ENCODE measurements at regions not wholly inside any gene's neighbourhood (a gene's known extent, or its start where the extent isn't known, plus 50 kb on each side); places are given as distances from the start of the nearest gene placed in this dataset.

GRCh38 chr1:94650301-94650700, 108.7 kb upstream of the F3 start:
- Mint-ChIP-seq H3K27me3 (peaks cover 13% of the 10 kb centered on the region), H3K36me3 (no peaks in the 10 kb centered on the region), H3K4me3 (no peak overlapping the region), H3K4me1 (peaks cover 3% of the 10 kb centered on the region), H3K9me3 (no peaks in the 10 kb centered on the region), H3K27ac (no peak overlapping the region)
- no peak for ATAC-seq (ENCODE audit: low read depth)
- no peak for DNase-seq
- POLR2A ChIA-PET: no interaction called here

GRCh38 chr1:94648225-94649007, 106.9 kb upstream of the F3 start:
- Mint-ChIP-seq H3K4me1 (peaks cover 3% of the 10 kb centered on the region), H3K27ac (no peak overlapping the region), H3K9me3 (no peaks in the 10 kb centered on the region), H3K27me3 (peaks cover 8% of the 10 kb centered on the region), H3K4me3 (no peak overlapping the region), H3K36me3 (no peaks in the 10 kb centered on the region)
- POLR2A ChIA-PET: no interaction called here
- ATAC-seq (ENCODE audit: low read depth) (no peak), DNase-seq (no peak)

GRCh38 chr1:94646786-94647555, 105.4 kb upstream of the F3 start:
- ATAC-seq (ENCODE audit: low read depth): no peak

GRCh38 chr1:94646141-94646643, 104.6 kb upstream of the F3 start:
- H3K9me3 Mint-ChIP-seq: no peaks in the 10 kb centered on the region
- H3K27ac Mint-ChIP-seq: no peak overlapping the region
- no peak for ATAC-seq (ENCODE audit: low read depth)

More at GRCh38 chr1:94646786-94647555, 105.4 kb upstream of the F3 start:
- Mint-ChIP-seq H3K27me3 (peaks cover 8% of the 10 kb centered on the region), H3K9me3 (no peaks in the 10 kb centered on the region), H3K36me3 (no peaks in the 10 kb centered on the region), H3K4me1 (no peaks in the 10 kb centered on the region), H3K4me3 (no peak overlapping the region), H3K27ac (no peak overlapping the region)
- POLR2A ChIA-PET: no interaction called here
- DNase-seq: no peak

GRCh38 chr1:94644352-94644751, 102.8 kb upstream of the F3 start:
- no peaks in the 10 kb centered on the region for H3K36me3 Mint-ChIP-seq
- H3K4me1 Mint-ChIP-seq: no peaks in the 10 kb centered on the region
- H3K27me3 Mint-ChIP-seq: peaks cover 8% of the 10 kb centered on the region
- ATAC-seq (ENCODE audit: low read depth) (no peak), DNase-seq (no peak)
- no peak overlapping the region for H3K4me3 Mint-ChIP-seq
- no peak overlapping the region for H3K27ac Mint-ChIP-seq
- no peaks in the 10 kb centered on the region for H3K9me3 Mint-ChIP-seq
- POLR2A ChIA-PET: no interaction called here

More at GRCh38 chr1:94646141-94646643, 104.6 kb upstream of the F3 start:
- Mint-ChIP-seq H3K36me3 (no peaks in the 10 kb centered on the region), H3K27me3 (peaks cover 5% of the 10 kb centered on the region), H3K4me1 (no peaks in the 10 kb centered on the region), H3K4me3 (no peak overlapping the region)
- no peak for DNase-seq
- POLR2A ChIA-PET: no interaction called here

- Mint-ChIP-seq H3K36me3 (no peaks in the 10 kb centered on the region), H3K27me3 (peaks cover 9% of the 10 kb centered on the region), H3K9me3 (no peaks in the 10 kb centered on the region), H3K27ac (no peak overlapping the region), H3K4me1 (no peaks in the 10 kb centered on the region), H3K4me3 (no peak overlapping the region)
- ATAC-seq (ENCODE audit: low read depth) (no peak), DNase-seq (no peak)
- POLR2A ChIA-PET: no interaction called here
These were observed 102.3 kb upstream of the F3 start for GRCh38 chr1:94643819-94644218.

- no peaks in the 10 kb centered on the region for H3K9me3 Mint-ChIP-seq
- H3K27ac Mint-ChIP-seq: no peak overlapping the region
- POLR2A ChIA-PET: no interaction called here
- no peak for ATAC-seq (ENCODE audit: low read depth)
- no peaks in the 10 kb centered on the region for H3K36me3 Mint-ChIP-seq
- H3K4me3 Mint-ChIP-seq: no peak overlapping the region
- peaks cover 9% of the 10 kb centered on the region for H3K27me3 Mint-ChIP-seq
- H3K4me1 Mint-ChIP-seq: no peaks in the 10 kb centered on the region
- no peak for DNase-seq
These were observed 101.2 kb upstream of the F3 start for GRCh38 chr1:94642617-94643321.

GRCh38 chr1:94641990-94642389, 100.4 kb upstream of the F3 start:
- H3K4me1 Mint-ChIP-seq: no peaks in the 10 kb centered on the region
- POLR2A ChIA-PET: no interaction called here
- DNase-seq (no peak), ATAC-seq (ENCODE audit: low read depth) (no peak)
- H3K4me3 Mint-ChIP-seq: no peak overlapping the region
- H3K27ac Mint-ChIP-seq: no peak overlapping the region
- H3K9me3 Mint-ChIP-seq: no peaks in the 10 kb centered on the region
- H3K36me3 Mint-ChIP-seq: no peaks in the 10 kb centered on the region
- H3K27me3 Mint-ChIP-seq: peaks cover 6% of the 10 kb centered on the region

GRCh38 chr1:94640125-94640524, 98.6 kb upstream of the F3 start:
- H3K27me3 Mint-ChIP-seq: peaks cover 6% of the 10 kb centered on the region
- POLR2A ChIA-PET: no interaction called here
- no peaks in the 10 kb centered on the region for H3K36me3 Mint-ChIP-seq
- no peaks in the 10 kb centered on the region for H3K9me3 Mint-ChIP-seq
- no peak overlapping the region for H3K27ac Mint-ChIP-seq
- no peaks in the 10 kb centered on the region for H3K4me1 Mint-ChIP-seq
- no peak for ATAC-seq (ENCODE audit: low read depth)
- H3K4me3 Mint-ChIP-seq: no peak overlapping the region
- DNase-seq: no peak

- POLR2A ChIA-PET: no interaction called here
- H3K36me3 Mint-ChIP-seq: no peaks in the 10 kb centered on the region
- DNase-seq (no peak), ATAC-seq (ENCODE audit: low read depth) (no peak)
- H3K27ac Mint-ChIP-seq: no peak overlapping the region
- no peaks in the 10 kb centered on the region for H3K9me3 Mint-ChIP-seq
- no peak overlapping the region for H3K4me3 Mint-ChIP-seq
- peaks cover 12% of the 10 kb centered on the region for H3K27me3 Mint-ChIP-seq
- no peaks in the 10 kb centered on the region for H3K4me1 Mint-ChIP-seq
These were observed 95.6 kb upstream of the F3 start for GRCh38 chr1:94637121-94637520.

- H3K36me3 Mint-ChIP-seq: no peaks in the 10 kb centered on the region
- POLR2A ChIA-PET: no interaction called here
- DNase-seq (no peak), ATAC-seq (ENCODE audit: low read depth) (no peak)
- H3K27ac Mint-ChIP-seq: no peak overlapping the region
- H3K4me3 Mint-ChIP-seq: no peak overlapping the region
- H3K4me1 Mint-ChIP-seq: no peaks in the 10 kb centered on the region
- H3K9me3 Mint-ChIP-seq: no peaks in the 10 kb centered on the region
- peaks cover 12% of the 10 kb centered on the region for H3K27me3 Mint-ChIP-seq
These were observed 95.1 kb upstream of the F3 start for GRCh38 chr1:94636624-94637023.

GRCh38 chr1:94636100-94636499, 94.5 kb upstream of the F3 start:
- POLR2A ChIA-PET: no interaction called here
- no peak for DNase-seq
- Mint-ChIP-seq H3K9me3 (no peaks in the 10 kb centered on the region), H3K36me3 (no peaks in the 10 kb centered on the region), H3K27ac (no peak overlapping the region), H3K4me3 (no peak overlapping the region), H3K27me3 (peaks cover 12% of the 10 kb centered on the region), H3K4me1 (no peaks in the 10 kb centered on the region)
- ATAC-seq (ENCODE audit: low read depth): no peak

- no peak overlapping the region for H3K4me3 Mint-ChIP-seq
- H3K27ac Mint-ChIP-seq: no peak overlapping the region
- H3K4me1 Mint-ChIP-seq: no peaks in the 10 kb centered on the region
- no peaks in the 10 kb centered on the region for H3K9me3 Mint-ChIP-seq
- DNase-seq: no peak
- H3K27me3 Mint-ChIP-seq: peaks cover 12% of the 10 kb centered on the region
- H3K36me3 Mint-ChIP-seq: no peaks in the 10 kb centered on the region
- no peak for ATAC-seq (ENCODE audit: low read depth)
- POLR2A ChIA-PET: no interaction called here
These were observed 93.4 kb upstream of the F3 start for GRCh38 chr1:94634977-94635416.
